H1 (cell line): ENCODE measurements at regions not wholly inside any gene's neighbourhood (a gene's known extent, or its start where the extent isn't known, plus 50 kb on each side); places are given as distances from the start of the nearest gene placed in this dataset.

Experiments used
- CTCF ChIA-PET: fragments of 300-600 bp; sonication (Branson Sonifier 250); formaldehyde crosslinking; loops from one replicate; lab custom pipeline; 2021; ENCODE audit not compliant: partially characterized antibody; lab: Charles Lee
- POLR2A ChIA-PET: fragments of 300-600 bp; sonication (Branson Sonifier 250); formaldehyde crosslinking; loops from one replicate; lab custom pipeline; 2021; ENCODE audit warnings: inconsistent platforms; ENCODE audit not compliant: partially characterized antibody; lab: Charles Lee
- DNase-seq, 2 experiments: peaks; one replicate each; pipeline versions ENCODE4 v3.0.0 to v3.0.0-alpha.2; 2010 to 2022; ENCODE audit warnings: low spot score in 2 of 2, low read depth in 1 of 2, mixed read lengths in 1 of 2
- FAIRE-seq: peaks from 2 replicates; lab custom pipeline; 2011; peaks lifted over from hg19 to GRCh38; lab: Jason Lieb, UNC
- H2AFZ ChIP-seq: 2 replicates; pipeline ENCODE4 v1.8.1; 2012; ENCODE audit warnings: low read length, inconsistent platforms
- H2AK5ac ChIP-seq: 2 replicates; pipeline ENCODE4 v1.6.1; 2013; ENCODE audit warnings: low read depth, low read length
- H2BK120ac ChIP-seq: replicated peaks from 2 replicates; pipeline ENCODE3; 2013; ENCODE audit warnings: low read depth, low read length, inconsistent platforms
- H2BK12ac ChIP-seq: 2 replicates; pipeline ENCODE4 v1.6.1; 2013; ENCODE audit warnings: low read depth, low read length
- H2BK15ac ChIP-seq: 2 replicates; pipeline ENCODE4 v1.6.1; 2013; ENCODE audit warnings: low read length
- H2BK20ac ChIP-seq: 2 replicates; pipeline ENCODE4 v1.6.1; 2013; ENCODE audit warnings: low read length
- H2BK5ac ChIP-seq: 2 replicates; pipeline ENCODE4 v1.6.1; 2013; ENCODE audit warnings: low read depth, low read length
- H3K14ac ChIP-seq: 2 replicates; pipeline ENCODE4 v1.6.1; 2013; ENCODE audit warnings: inconsistent platforms; ENCODE audit not compliant: insufficient read length
- H3K18ac ChIP-seq: 2 replicates; pipeline ENCODE4 v1.6.1; 2013; ENCODE audit warnings: low read length; ENCODE audit errors: extremely low read depth
- H3K23ac ChIP-seq: 2 replicates; pipeline ENCODE4 v1.6.1; 2013; ENCODE audit warnings: inconsistent platforms; ENCODE audit not compliant: insufficient read length
- H3K23me2 ChIP-seq: 2 replicates; pipeline ENCODE4 v1.6.1; 2013; ENCODE audit warnings: low read depth, low read length
- H3K27ac ChIP-seq: 2 replicates; pipeline ENCODE4 v1.6.1; 2011; ENCODE audit warnings: low read depth, low read length, inconsistent platforms
- H3K27me3 ChIP-seq, 4 experiments: replicated peaks in 1 of 4; 1 replicate in 1 of 4; 2 replicates in 3 of 4; pipeline versions ENCODE4 v1.6.1 to v1.8.1; 2011 to 2013; ENCODE audit warnings: low read length in 3 of 4, mild to moderate bottlenecking in 3 of 4, inconsistent platforms in 2 of 4, mixed read lengths in 2 of 4, moderate library complexity in 1 of 4; ENCODE audit not compliant: control insufficient read depth in 3 of 4, insufficient read depth in 3 of 4; ENCODE audit errors: extremely low read depth in 1 of 4
- H3K36me3 ChIP-seq, 4 experiments: 2 replicates each; pipeline versions ENCODE4 v1.6.1 to v1.8.1; 2011 to 2013; ENCODE audit warnings: mild to moderate bottlenecking in 4 of 4, low read length in 3 of 4, moderate library complexity in 2 of 4, control low read depth in 1 of 4, inconsistent platforms in 1 of 4; ENCODE audit not compliant: insufficient read depth in 4 of 4, control insufficient read depth in 2 of 4
- H3K4ac ChIP-seq: replicated peaks from 2 replicates; pipeline ENCODE3; 2013; ENCODE audit warnings: low read length, low read depth, mixed read lengths, inconsistent platforms; ENCODE audit not compliant: insufficient read length
- H3K4me1 ChIP-seq, 4 experiments: replicated peaks in 1 of 4; 1 replicate in 1 of 4; 2 replicates in 3 of 4; pipeline versions ENCODE4 v1.6.1 to v1.8.1; 2011 to 2013; ENCODE audit warnings: low read length in 3 of 4, inconsistent platforms in 2 of 4, mixed read lengths in 1 of 4; ENCODE audit not compliant: insufficient read depth in 4 of 4, control insufficient read depth in 3 of 4
- H3K4me2 ChIP-seq, 2 experiments: 2 replicates each; pipeline versions ENCODE4 v1.6.1 to v1.8.1; 2011 to 2013; ENCODE audit warnings: low read depth in 2 of 2, low read length in 2 of 2, control low read depth in 1 of 2, inconsistent platforms in 1 of 2, mild to moderate bottlenecking in 1 of 2; ENCODE audit not compliant: insufficient read depth in 1 of 2
- H3K4me3 ChIP-seq, 4 experiments: fragments of 200-600, 300-600 bp in 1 of 4; sonication (generic), shearing (Covaris generic), sonication (Bioruptor Twin) in 1 of 4; 2 replicates each; pipeline versions ENCODE4 v1.5.1 to v1.8.1; 2011 to 2016; ENCODE audit warnings: low read length in 4 of 4, low read depth in 3 of 4, control low read depth in 2 of 4, inconsistent platforms in 2 of 4, mild to moderate bottlenecking in 2 of 4, mixed read lengths in 1 of 4, moderate library complexity in 1 of 4; ENCODE audit not compliant: insufficient read depth in 2 of 4; ENCODE audit errors: extremely low read depth in 1 of 4
- H3K56ac ChIP-seq: replicated peaks from 2 replicates; pipeline ENCODE3; 2013; ENCODE audit warnings: low read depth, mild to moderate bottlenecking, mixed read lengths, low read length, inconsistent platforms; ENCODE audit not compliant: insufficient read length
- H3K79me1 ChIP-seq: 2 replicates; pipeline ENCODE4 v1.6.1; 2013; ENCODE audit warnings: low read depth, low read length, control low read depth
- H3K79me2 ChIP-seq, 2 experiments: 2 replicates each; pipeline versions ENCODE4 v1.6.1 to v1.8.1; 2012 to 2013; ENCODE audit warnings: low read length in 2 of 2, mild to moderate bottlenecking in 2 of 2, inconsistent platforms in 1 of 2; ENCODE audit not compliant: insufficient read depth in 2 of 2, control insufficient read depth in 1 of 2
- H3K9ac ChIP-seq, 4 experiments: replicated peaks in 1 of 4; 1 replicate in 1 of 4; 2 replicates in 3 of 4; pipeline versions ENCODE4 v1.6.1 to v1.8.1; 2011 to 2013; ENCODE audit warnings: low read depth in 3 of 4, low read length in 3 of 4, control low read depth in 2 of 4, mild to moderate bottlenecking in 2 of 4, moderate library complexity in 2 of 4, inconsistent platforms in 1 of 4; ENCODE audit errors: extremely low read depth in 1 of 4
- H3K9me3 ChIP-seq, 2 experiments: 2 replicates each; pipeline versions ENCODE4 v1.6.1 to v1.8.1; 2012 to 2013; ENCODE audit warnings: mild to moderate bottlenecking in 2 of 2, moderate library complexity in 2 of 2, control low read depth in 1 of 2, inconsistent platforms in 1 of 2, low read depth in 1 of 2, low read length in 1 of 2, mixed read lengths in 1 of 2; ENCODE audit not compliant: insufficient read depth in 2 of 2
- H4K20me1 ChIP-seq, 2 experiments: replicated peaks in 1 of 2; 2 replicates each; pipeline versions ENCODE3 to v1.8.1; 2011 to 2013; ENCODE audit warnings: inconsistent platforms in 2 of 2, low read length in 2 of 2, mild to moderate bottlenecking in 1 of 2; ENCODE audit not compliant: insufficient read depth in 2 of 2, control insufficient read depth in 1 of 2
- H4K5ac ChIP-seq: 2 replicates; pipeline ENCODE4 v1.6.1; 2013; ENCODE audit warnings: low read length, low read depth, mixed read lengths, inconsistent platforms; ENCODE audit not compliant: insufficient read length
- H4K8ac ChIP-seq: 2 replicates; pipeline ENCODE4 v1.8.0; 2013; ENCODE audit warnings: mild to moderate bottlenecking, moderate library complexity, low read length, inconsistent platforms; ENCODE audit not compliant: insufficient read depth; ENCODE audit errors: extremely low read depth
- H4K91ac ChIP-seq: replicated peaks from 2 replicates; pipeline ENCODE3; 2013; ENCODE audit warnings: low read length, mixed read lengths, inconsistent platforms; ENCODE audit not compliant: insufficient read length
- MAFK ChIP-seq: IDR thresholded peaks from 2 replicates; pipeline ENCODE4 v1.6.1; 2012; ENCODE audit warnings: low read depth, mild to moderate bottlenecking, improper control_type of control experiment, low read length
- RAD21 ChIP-seq, 2 experiments: IDR thresholded peaks in 1 of 2; conservative IDR thresholded peaks in 1 of 2; 2 replicates each; pipeline ENCODE4 v1.6.1; 2011; ENCODE audit warnings: low read depth in 2 of 2, low read length in 2 of 2, improper control_type of control experiment in 1 of 2, inconsistent platforms in 1 of 2, mild to moderate bottlenecking in 1 of 2, moderate library complexity in 1 of 2
- WGBS, 2 experiments: shearing (Covaris generic) in 1 of 2; methylation state at CpG; one replicate each; pipeline versions ENCODE4 v1.1.6 to v1.1.7; 2013 to 2015; ENCODE audit warnings: low lambda C conversion rate in 2 of 2, mixed read lengths in 2 of 2, inconsistent platforms in 1 of 2, low coverage in 1 of 2, missing lambda C conversion rate in 1 of 2; ENCODE audit not compliant: insufficient replicate concordance in 2 of 2, insufficient coverage in 1 of 2, insufficient read length in 1 of 2; ENCODE audit errors: extremely low coverage in 1 of 2, missing lambda C conversion rate in 1 of 2; 5-methylcytosine and 5-hydroxymethylcytosine counted together
- TF ChIP-seq, protein P1 (sequence below), 3 experiments: IDR thresholded peaks; 1 replicate in 2 of 3; 2 replicates in 1 of 3; pipeline versions ENCODE4 v1.5.1 to v1.6.1; 2011; ENCODE audit warnings: low read length in 3 of 3, mild to moderate bottlenecking in 3 of 3, inconsistent platforms in 2 of 3, low read depth in 1 of 3, moderate library complexity in 1 of 3; ENCODE audit not compliant: insufficient read depth in 1 of 3; ENCODE audit errors: control extremely low read depth in 1 of 3

GRCh38 chr13:81017513-81018152 lies 676.7 kb upstream of the SPRY2 start:
- no peaks in the 10 kb centered on the region for H3K4me1 ChIP-seq
- no peak overlapping the region for H3K23ac ChIP-seq
- no peak overlapping the region for H3K14ac ChIP-seq
- H3K27ac ChIP-seq, result no peak overlapping the region
- no peak overlapping the region for H3K18ac ChIP-seq
- no peak overlapping the region for H2AK5ac ChIP-seq
- ChIA-PET POLR2A (interaction anchor here (1.3 kb wide), 1 partner anchor 678 kb away, joined by 3 read pairs; no protein-coding TSS in a partner anchor), CTCF (interaction anchor here (0.6 to 4.8 kb wide), 20 partner anchors 8 to 1566 kb away, joined by 3 to 41 read pairs (median 3); no protein-coding TSS in a partner anchor)
- no peaks in the 10 kb centered on the region for H3K36me3 ChIP-seq
- H3K4ac ChIP-seq, result no peak overlapping the region
- no peak overlapping the region for H3K4me3 ChIP-seq
- H2BK5ac ChIP-seq, result no peak overlapping the region
- no peak overlapping the region for H3K9ac ChIP-seq
- no peak overlapping the region for H2BK15ac ChIP-seq
- TF ChIP-seq RAD21 (IDR thresholded peaks at IDR 0.05 in 1 of 2, conservative IDR thresholded peaks at IDR 0.05 in 1 of 2; ENCODE audit: low read depth in 2 of 2, low read length in 2 of 2) (peak; percentile 65 to 76), MAFK (no peak)
- TF ChIP-seq, protein P1, sequence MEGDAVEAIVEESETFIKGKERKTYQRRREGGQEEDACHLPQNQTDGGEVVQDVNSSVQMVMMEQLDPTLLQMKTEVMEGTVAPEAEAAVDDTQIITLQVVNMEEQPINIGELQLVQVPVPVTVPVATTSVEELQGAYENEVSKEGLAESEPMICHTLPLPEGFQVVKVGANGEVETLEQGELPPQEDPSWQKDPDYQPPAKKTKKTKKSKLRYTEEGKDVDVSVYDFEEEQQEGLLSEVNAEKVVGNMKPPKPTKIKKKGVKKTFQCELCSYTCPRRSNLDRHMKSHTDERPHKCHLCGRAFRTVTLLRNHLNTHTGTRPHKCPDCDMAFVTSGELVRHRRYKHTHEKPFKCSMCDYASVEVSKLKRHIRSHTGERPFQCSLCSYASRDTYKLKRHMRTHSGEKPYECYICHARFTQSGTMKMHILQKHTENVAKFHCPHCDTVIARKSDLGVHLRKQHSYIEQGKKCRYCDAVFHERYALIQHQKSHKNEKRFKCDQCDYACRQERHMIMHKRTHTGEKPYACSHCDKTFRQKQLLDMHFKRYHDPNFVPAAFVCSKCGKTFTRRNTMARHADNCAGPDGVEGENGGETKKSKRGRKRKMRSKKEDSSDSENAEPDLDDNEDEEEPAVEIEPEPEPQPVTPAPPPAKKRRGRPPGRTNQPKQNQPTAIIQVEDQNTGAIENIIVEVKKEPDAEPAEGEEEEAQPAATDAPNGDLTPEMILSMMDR (IDR thresholded peaks at IDR 0.05; ENCODE audit: control extremely low read depth in 1 of 3, insufficient read depth in 1 of 3, low read depth in 1 of 3, low read length in 3 of 3), result peak in 2 of 3 experiments; percentile 29 to 40; a peak in 2 of 4 replicates
- H3K4me2 ChIP-seq, result no peak overlapping the region
- no peaks in the 10 kb centered on the region for H4K20me1 ChIP-seq
- H2BK12ac ChIP-seq, result no peak overlapping the region
- no peaks in the 10 kb centered on the region for H3K9me3 ChIP-seq
- WGBS, 2 experiments, result 52% methylated on average over 4 of the region's 4 CpGs; no CpG with 5 or more reads in 1 of the 2 experiments
- no peaks in the 10 kb centered on the region for H3K27me3 ChIP-seq
- H2BK20ac ChIP-seq, result no peak overlapping the region
- H4K91ac ChIP-seq, result no peak overlapping the region
- H4K5ac ChIP-seq, result no peak overlapping the region
- H4K8ac ChIP-seq, result no peak overlapping the region
- H3K56ac ChIP-seq, result no peak overlapping the region
- no peaks in the 10 kb centered on the region for H3K23me2 ChIP-seq
- no peaks in the 10 kb centered on the region for H3K79me1 ChIP-seq
- no peak overlapping the region for H2AFZ ChIP-seq
- H2BK120ac ChIP-seq, result no peak overlapping the region
- DNase-seq (no peak), FAIRE-seq (no peak)
- no peaks in the 10 kb centered on the region for H3K79me2 ChIP-seq
